ENCODE measurements at regions not wholly inside any gene's neighbourhood (a gene's known extent, or its start where the extent isn't known, plus 50 kb on each side); places are given as distances from the start of the nearest gene placed in this dataset.

- no peak for TF ChIP-seq SAP30 (IDR thresholded peaks at IDR 0.05; ENCODE audit: borderline replicate concordance, insufficient read depth, low read depth, low read length, poor library complexity, severe bottlenecking)
Measured at GRCh38 chr20:51159303-51159702, 136.4 kb upstream of the KCNG1 start (continued).

- CTCF ChIA-PET (ENCODE audit: low intra/inter-chr PET ratio) = no interaction called here
- H3K27me3 ChIP-seq (ENCODE audit: control insufficient read depth in 2 of 2, insufficient read depth in 2 of 2, low read length in 2 of 2) = peaks cover 25 to 69% of the 10 kb centered on the region in 2 experiments
Measured at GRCh38 chr20:51158226-51158625, 135.3 kb upstream of the KCNG1 start.

More at GRCh38 chr20:51158226-51158625, 135.3 kb upstream of the KCNG1 start:
- no peaks in the 10 kb centered on the region for H3K36me3 ChIP-seq (ENCODE audit: control insufficient read depth, insufficient read depth, low read length)
- intact Hi-C loops (cut with micrococcal nuclease) = no loop called here
- no peaks in the 10 kb centered on the region for H3K9me1 ChIP-seq (ENCODE audit: control insufficient read depth, insufficient read depth, low read length)
- no peak overlapping the region for H3K27ac ChIP-seq (ENCODE audit: extremely low read depth, low read depth, low read length)
- no peak overlapping the region for H3K4me2 ChIP-seq (ENCODE audit: insufficient read depth, low read length)
- no peak overlapping the region for H3K9ac ChIP-seq (ENCODE audit: insufficient read depth in 1 of 2, low read depth in 2 of 2, low read length in 2 of 2)
- DNase-seq (ENCODE audit: extremely low read depth in 1 of 4, low spot score in 3 of 4) = no peak
- no peak for TF ChIP-seq HDAC8 (tag; IDR thresholded peaks at IDR 0.05)
- no peak for TF ChIP-seq ZNF431 (CRISPR knock-in tag; IDR thresholded peaks at IDR 0.05)
- no peak for TF ChIP-seq TOE1 (IDR thresholded peaks at IDR 0.05; ENCODE audit: borderline replicate concordance)
- TF ChIP-seq TOE1 (CRISPR knock-in tag; IDR thresholded peaks at IDR 0.05; ENCODE audit: borderline replicate concordance, low read depth) = no peak
- no peak for TF ChIP-seq TCF7L2 (IDR thresholded peaks at IDR 0.05; ENCODE audit: low read depth, low read length)
- TF ChIP-seq, protein P1, sequence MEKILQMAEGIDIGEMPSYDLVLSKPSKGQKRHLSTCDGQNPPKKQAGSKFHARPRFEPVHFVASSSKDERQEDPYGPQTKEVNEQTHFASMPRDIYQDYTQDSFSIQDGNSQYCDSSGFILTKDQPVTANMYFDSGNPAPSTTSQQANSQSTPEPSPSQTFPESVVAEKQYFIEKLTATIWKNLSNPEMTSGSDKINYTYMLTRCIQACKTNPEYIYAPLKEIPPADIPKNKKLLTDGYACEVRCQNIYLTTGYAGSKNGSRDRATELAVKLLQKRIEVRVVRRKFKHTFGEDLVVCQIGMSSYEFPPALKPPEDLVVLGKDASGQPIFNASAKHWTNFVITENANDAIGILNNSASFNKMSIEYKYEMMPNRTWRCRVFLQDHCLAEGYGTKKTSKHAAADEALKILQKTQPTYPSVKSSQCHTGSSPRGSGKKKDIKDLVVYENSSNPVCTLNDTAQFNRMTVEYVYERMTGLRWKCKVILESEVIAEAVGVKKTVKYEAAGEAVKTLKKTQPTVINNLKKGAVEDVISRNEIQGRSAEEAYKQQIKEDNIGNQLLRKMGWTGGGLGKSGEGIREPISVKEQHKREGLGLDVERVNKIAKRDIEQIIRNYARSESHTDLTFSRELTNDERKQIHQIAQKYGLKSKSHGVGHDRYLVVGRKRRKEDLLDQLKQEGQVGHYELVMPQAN (IDR thresholded peaks at IDR 0.05; ENCODE audit: borderline replicate concordance) = no peak
- no peak for TF ChIP-seq BRD4 (IDR thresholded peaks at IDR 0.05)
- no peak for TF ChIP-seq EWSR1 (IDR thresholded peaks at IDR 0.05; ENCODE audit: borderline replicate concordance, low read depth, partially characterized antibody)
- no peak for TF ChIP-seq SIX5 (IDR thresholded peaks at IDR 0.05; ENCODE audit: borderline replicate concordance in 1 of 2, insufficient read depth in 1 of 2, low read depth in 1 of 2, low read length in 2 of 2)
- TF ChIP-seq ARID3B (CRISPR knock-in tag; IDR thresholded peaks at IDR 0.05; ENCODE audit: borderline replicate concordance) = no peak
- TF ChIP-seq POLR3G (IDR thresholded peaks at IDR 0.05; ENCODE audit: extremely low read depth, insufficient read length, insufficient replicate concordance) = no peak
- POLR2A ChIA-PET = interaction anchor here (0.7 kb wide), 1 partner anchor 165 kb away, joined by 3 read pairs; no protein-coding TSS in a partner anchor
- no peaks in the 10 kb centered on the region for H3K4me1 ChIP-seq (replicated peaks in 1 of 2; ENCODE audit: control insufficient read depth in 2 of 2, insufficient read depth in 2 of 2, low read length in 2 of 2)
- peaks cover 6% of the 10 kb centered on the region; the same call in 1 of the 2 replicates for H4K20me1 ChIP-seq (replicated peaks; ENCODE audit: control insufficient read depth, insufficient read depth, low read length)
- 0% methylated on average over 7 of the region's 7 CpGs for WGBS (ENCODE audit: insufficient coverage, low coverage, missing lambda C conversion rate)
- in situ Hi-C loops (cut with MboI) = no loop called here
- no peaks in the 10 kb centered on the region for H3K9me3 ChIP-seq (replicated peaks; ENCODE audit: control insufficient read depth, insufficient read depth, low read depth, low read length)
- ATAC-seq = no peak
- BruUV-seq (replicated peaks) = no TSS peak
- no peak overlapping the region for H2AFZ ChIP-seq (ENCODE audit: low read depth, low read length)
- H3K79me2 ChIP-seq (ENCODE audit: control insufficient read depth, insufficient read depth, low read length) = no peaks in the 10 kb centered on the region
- FAIRE-seq = no peak
- no peak overlapping the region for H3K4me3 ChIP-seq

Data from K562 (cell line).